HEK293 (cell line): ENCODE measurements at regions not wholly inside any gene's neighbourhood (a gene's known extent, or its start where the extent isn't known, plus 50 kb on each side); places are given as distances from the start of the nearest gene placed in this dataset.

ENCODE experiments used
- CTCF ChIA-PET: fragments of 350-600 bp; formaldehyde crosslinking; extraction: SDS; loops from one replicate; lab custom pipeline; 2021; ENCODE audit warnings: antibody characterized with exemption; lab: Yijun Ruan, JAX
- POLR2A ChIA-PET: fragments of 300-600 bp; formaldehyde crosslinking; extraction: SDS; loops from one replicate; lab custom pipeline; 2020; ENCODE audit warnings: antibody characterized with exemption, inconsistent platforms; lab: Yijun Ruan, JAX
- H3K27ac ChIP-seq: fragments of 200-500 bp; sonication (Bioruptor generic); 2 replicates; pipeline ENCODE4 v1.5.1; 2014; ENCODE audit warnings: low read depth, low read length, control low read depth, inconsistent platforms; ENCODE audit errors: extremely low read depth
- H3K36me3 ChIP-seq, 2 experiments: fragments of 200-500 bp in 1 of 2; sonication (Bioruptor generic) in 1 of 2; 1 replicate in 1 of 2; 2 replicates in 1 of 2; pipeline ENCODE4 v1.5.1; 2014 to 2017; ENCODE audit warnings: inconsistent platforms in 2 of 2, low read length in 2 of 2; ENCODE audit not compliant: control insufficient read depth in 2 of 2, insufficient read depth in 1 of 2
- H3K4me1 ChIP-seq: fragments of 200-500 bp; sonication (Bioruptor generic); 2 replicates; pipeline ENCODE4 v1.5.1; 2014; ENCODE audit warnings: mild to moderate bottlenecking, low read length, inconsistent platforms; ENCODE audit not compliant: control insufficient read depth, insufficient read depth
- H3K4me3 ChIP-seq: 2 replicates; pipeline ENCODE4 v1.5.1; 2011; ENCODE audit warnings: low read depth, mild to moderate bottlenecking, control low read depth, low read length, moderate library complexity
- H3K9me3 ChIP-seq: fragments of 200-500 bp; sonication (Bioruptor generic); 2 replicates; pipeline ENCODE4 v1.5.1; 2014; ENCODE audit warnings: low read depth, low read length, inconsistent platforms; ENCODE audit not compliant: control insufficient read depth, insufficient read depth
- ELK4 ChIP-seq: IDR thresholded peaks from 2 replicates; pipeline ENCODE4 v1.6.1; 2011; ENCODE audit warnings: mild to moderate bottlenecking, low read depth, low read length, borderline replicate concordance
- HOXC10 ChIP-seq: sonication (generic); formaldehyde crosslinking; IDR thresholded peaks from 2 replicates; pipeline ENCODE4 v1.8.1; 2023; ENCODE audit warnings: mild to moderate bottlenecking, missing genetic modification reagents
- KLF1 ChIP-seq: fragments of 450-650 bp; formaldehyde crosslinking; IDR thresholded peaks from 2 replicates; pipeline ENCODE4 v1.5.1; 2016; ENCODE audit warnings: missing biosample characterization, missing genetic modification characterization
- OSR2 ChIP-seq: fragments of 450-650 bp; formaldehyde crosslinking; IDR thresholded peaks from 2 replicates; pipeline ENCODE4 v1.5.1; 2016; ENCODE audit warnings: missing biosample characterization, missing genetic modification characterization
- ZBTB44 ChIP-seq: fragments of 450-650 bp; IDR thresholded peaks from 2 replicates; pipeline ENCODE4 v1.5.1; 2018; ENCODE audit warnings: missing biosample characterization, mild to moderate bottlenecking, missing genetic modification characterization
- ZNF114 ChIP-seq: fragments of 450-650 bp; formaldehyde crosslinking; IDR thresholded peaks from 2 replicates; pipeline ENCODE4 v1.5.0; 2017; ENCODE audit warnings: missing biosample characterization, missing genetic modification characterization
- ZNF121 ChIP-seq: fragments of 450-650 bp; formaldehyde crosslinking; IDR thresholded peaks from 2 replicates; pipeline ENCODE4 v1.5.1; 2016; ENCODE audit warnings: missing biosample characterization, missing genetic modification characterization
- ZNF184 ChIP-seq: fragments of 450-650 bp; IDR thresholded peaks from 2 replicates; pipeline ENCODE4 v1.5.1; 2018; ENCODE audit warnings: missing biosample characterization, mild to moderate bottlenecking, missing genetic modification characterization
- ZNF19 ChIP-seq: fragments of 450-650 bp; formaldehyde crosslinking; IDR thresholded peaks from 2 replicates; pipeline ENCODE4; 2016; ENCODE audit warnings: missing biosample characterization, missing genetic modification characterization, low read depth
- ZNF280C ChIP-seq: fragments of 450-650 bp; formaldehyde crosslinking; IDR thresholded peaks from 2 replicates; pipeline ENCODE4 v1.5.1; 2016; ENCODE audit warnings: missing biosample characterization, missing genetic modification characterization
- ZNF416 ChIP-seq: fragments of 450-650 bp; formaldehyde crosslinking; IDR thresholded peaks from 2 replicates; pipeline ENCODE4 v1.5.1; 2016; ENCODE audit warnings: missing biosample characterization, missing genetic modification characterization
- ZNF473 ChIP-seq: fragments of 450-650 bp; formaldehyde crosslinking; IDR thresholded peaks from 2 replicates; pipeline ENCODE4 v1.5.1; 2017; ENCODE audit warnings: missing biosample characterization, missing genetic modification characterization
- ZNF521 ChIP-seq: fragments of 450-650 bp; formaldehyde crosslinking; IDR thresholded peaks from 2 replicates; pipeline ENCODE4 v1.5.1; 2017; ENCODE audit warnings: missing biosample characterization, mild to moderate bottlenecking, missing genetic modification characterization
- ZNF555 ChIP-seq: fragments of 450-650 bp; formaldehyde crosslinking; conservative IDR thresholded peaks from 2 replicates; pipeline ENCODE4 v1.5.1; 2017; ENCODE audit warnings: missing biosample characterization, mild to moderate bottlenecking, missing genetic modification characterization, inconsistent platforms
- ZNF600 ChIP-seq: fragments of 450-650 bp; formaldehyde crosslinking; IDR thresholded peaks from 2 replicates; pipeline ENCODE4 v1.5.1; 2016; ENCODE audit warnings: missing biosample characterization, missing genetic modification characterization
- ZNF624 ChIP-seq: fragments of 450-650 bp; formaldehyde crosslinking; IDR thresholded peaks from 2 replicates; pipeline ENCODE4 v1.5.1; 2017; ENCODE audit warnings: missing biosample characterization, missing genetic modification characterization
- ZNF629 ChIP-seq: fragments of 450-650 bp; formaldehyde crosslinking; IDR thresholded peaks from 2 replicates; pipeline ENCODE4 v1.5.1; 2017; ENCODE audit warnings: missing biosample characterization, missing genetic modification characterization
- ZNF664 ChIP-seq: fragments of 450-650 bp; formaldehyde crosslinking; IDR thresholded peaks from 2 replicates; pipeline ENCODE4 v1.5.1; 2016; ENCODE audit warnings: missing biosample characterization, missing genetic modification characterization
- ZNF677 ChIP-seq: fragments of 450-650 bp; IDR thresholded peaks from 2 replicates; pipeline ENCODE4 v1.5.0; 2018; ENCODE audit warnings: missing biosample characterization, mild to moderate bottlenecking, missing genetic modification characterization, moderate library complexity
- ZNF76 ChIP-seq: fragments of 450-650 bp; formaldehyde crosslinking; IDR thresholded peaks from 2 replicates; pipeline ENCODE4; 2016; ENCODE audit warnings: low read depth, missing biosample characterization, missing genetic modification characterization, borderline replicate concordance
- ZNF837 ChIP-seq: fragments of 450-650 bp; formaldehyde crosslinking; IDR thresholded peaks from 2 replicates; pipeline ENCODE4 v1.5.1; 2016; ENCODE audit warnings: missing biosample characterization, missing genetic modification characterization
- ZNF843 ChIP-seq: fragments of 450-650 bp; formaldehyde crosslinking; IDR thresholded peaks from 2 replicates; pipeline ENCODE4 v1.5.1; 2016; ENCODE audit warnings: missing biosample characterization, missing genetic modification characterization
- ZSCAN5A ChIP-seq: fragments of 450-650 bp; formaldehyde crosslinking; IDR thresholded peaks from 2 replicates; pipeline ENCODE4 v1.5.1; 2016; ENCODE audit warnings: missing biosample characterization, missing genetic modification characterization

GRCh38 chr2:107338059-107338458 is 452.1 kb upstream of the ST6GAL2 start (continued):
- TF ChIP-seq ZNF629 (no peak), OSR2 (no peak), ZBTB44 (tag by site-specific recombination) (no peak), ZNF416 (tag by site-specific recombination) (no peak)

- no peak overlapping the region for H3K4me3 ChIP-seq
- no peaks in the 10 kb centered on the region for H3K9me3 ChIP-seq
- ChIA-PET POLR2A (no interaction called here), CTCF (interaction anchor here (0.6 kb wide), 1 partner anchor 226 kb away, joined by 5 read pairs; no protein-coding TSS in a partner anchor)
- TF ChIP-seq HOXC10 (CRISPR knock-in tag) (no peak), ELK4 (no peak), ZNF624 (no peak), ZNF521 (tag by site-specific recombination) (no peak), ZNF280C (tag by site-specific recombination) (no peak), ZNF837 (no peak), ZNF184 (tag by site-specific recombination) (no peak), ZNF555 (no peak), ZNF114 (tag by site-specific recombination) (no peak), ZNF677 (no peak), ZNF473 (tag by site-specific recombination) (no peak), ZNF76 (tag by site-specific recombination) (no peak), ZNF843 (no peak), ZNF664 (no peak), ZSCAN5A (tag by site-specific recombination) (no peak), KLF1 (tag by site-specific recombination) (no peak), ZNF600 (no peak), ZNF19 (no peak), ZNF121 (no peak)
- H3K4me1 ChIP-seq: no peaks in the 10 kb centered on the region
- H3K27ac ChIP-seq: no peak overlapping the region
- H3K36me3 ChIP-seq: no peaks in the 10 kb centered on the region
These were observed 452.6 kb upstream of the ST6GAL2 start for GRCh38 chr2:107338571-107338970.
